ENCODE measurements at regions not wholly inside any gene's neighbourhood (a gene's known extent, or its start where the extent isn't known, plus 50 kb on each side); places are given as distances from the start of the nearest gene placed in this dataset.

- no peak overlapping the region for H3K4me3 ChIP-seq (ENCODE audit: low read depth, low read length)
- no peak for DNase-seq (ENCODE audit: low read depth)
These were observed 187.0 kb upstream of the LRFN5 start for GRCh38 chr14:41419709-41420108.

GRCh38 chr14:41418851-41419250 is 187.8 kb upstream of the LRFN5 start:
- DNase-seq (ENCODE audit: low read depth): no peak
- H3K4me3 ChIP-seq (ENCODE audit: low read depth, low read length): no peak overlapping the region

- no peak overlapping the region for H3K4me3 ChIP-seq (ENCODE audit: low read depth, low read length)
- DNase-seq (ENCODE audit: low read depth): no peak
These were observed 196.9 kb upstream of the LRFN5 start for GRCh38 chr14:41409806-41410205.

GRCh38 chr14:41404126-41404525 is 202.6 kb upstream of the LRFN5 start:
- DNase-seq (ENCODE audit: low read depth): no peak

GRCh38 chr14:41403360-41403759 is 203.3 kb upstream of the LRFN5 start:
- H3K4me3 ChIP-seq (ENCODE audit: low read depth, low read length): no peak overlapping the region
- no peak for DNase-seq (ENCODE audit: low read depth)

More at GRCh38 chr14:41404126-41404525, 202.6 kb upstream of the LRFN5 start:
- H3K4me3 ChIP-seq (ENCODE audit: low read depth, low read length): no peak overlapping the region

GRCh38 chr14:41397926-41398325 is 208.8 kb upstream of the LRFN5 start:
- DNase-seq (ENCODE audit: low read depth): no peak

GRCh38 chr14:41393512-41393911 is 213.2 kb upstream of the LRFN5 start:
- no peak for DNase-seq (ENCODE audit: low read depth)
- H3K4me3 ChIP-seq (ENCODE audit: low read depth, low read length): no peak overlapping the region

More at GRCh38 chr14:41397926-41398325, 208.8 kb upstream of the LRFN5 start:
- no peak overlapping the region for H3K4me3 ChIP-seq (ENCODE audit: low read depth, low read length)

GRCh38 chr14:41392226-41392625 is 214.4 kb upstream of the LRFN5 start:
- DNase-seq (ENCODE audit: low read depth): no peak
- no peak overlapping the region for H3K4me3 ChIP-seq (ENCODE audit: low read depth, low read length)

- DNase-seq (ENCODE audit: low read depth): no peak
- H3K4me3 ChIP-seq (ENCODE audit: low read depth, low read length): no peak overlapping the region
These were observed 217.3 kb upstream of the LRFN5 start for GRCh38 chr14:41389355-41389754.

- no peak overlapping the region for H3K4me3 ChIP-seq (ENCODE audit: low read depth, low read length)
- no peak for DNase-seq (ENCODE audit: low read depth)
These were observed 220.9 kb upstream of the LRFN5 start for GRCh38 chr14:41385797-41386196.

- DNase-seq (ENCODE audit: low read depth): no peak
- no peak overlapping the region for H3K4me3 ChIP-seq (ENCODE audit: low read depth, low read length)
These were observed 226.7 kb upstream of the LRFN5 start for GRCh38 chr14:41380017-41380416.

GRCh38 chr14:41378526-41378925 is 228.2 kb upstream of the LRFN5 start:
- H3K4me3 ChIP-seq (ENCODE audit: low read depth, low read length): no peak overlapping the region
- DNase-seq (ENCODE audit: low read depth): no peak

GRCh38 chr14:41377932-41378331 is 228.7 kb upstream of the LRFN5 start:
- DNase-seq (ENCODE audit: low read depth): no peak
- H3K4me3 ChIP-seq (ENCODE audit: low read depth, low read length): no peak overlapping the region

GRCh38 chr14:41374092-41374491 is 232.6 kb upstream of the LRFN5 start:
- H3K4me3 ChIP-seq (ENCODE audit: low read depth, low read length): no peak overlapping the region
- no peak for DNase-seq (ENCODE audit: low read depth)

GRCh38 chr14:41362139-41362538 is 244.5 kb upstream of the LRFN5 start:
- no peak for DNase-seq (ENCODE audit: low read depth)
- no peak overlapping the region for H3K4me3 ChIP-seq (ENCODE audit: low read depth, low read length)

GRCh38 chr14:41360126-41360525 is 246.6 kb upstream of the LRFN5 start:
- no peak overlapping the region for H3K4me3 ChIP-seq (ENCODE audit: low read depth, low read length)
- DNase-seq (ENCODE audit: low read depth): no peak

- H3K4me3 ChIP-seq (ENCODE audit: low read depth, low read length): no peak overlapping the region
- DNase-seq (ENCODE audit: low read depth): no peak
These were observed 250.8 kb upstream of the LRFN5 start for GRCh38 chr14:41355866-41356265.

GRCh38 chr14:41350476-41350875 is 256.2 kb upstream of the LRFN5 start:
- H3K4me3 ChIP-seq (ENCODE audit: low read depth, low read length): no peak overlapping the region
- no peak for DNase-seq (ENCODE audit: low read depth)

GRCh38 chr14:41349289-41349910 is 257.3 kb upstream of the LRFN5 start:
- no peak for DNase-seq (ENCODE audit: low read depth)
- no peak overlapping the region for H3K4me3 ChIP-seq (ENCODE audit: low read depth, low read length)

GRCh38 chr14:41343857-41344256 is 262.8 kb upstream of the LRFN5 start:
- no peak for DNase-seq (ENCODE audit: low read depth)
- H3K4me3 ChIP-seq (ENCODE audit: low read depth, low read length): no peak overlapping the region

GRCh38 chr14:41313196-41313595 is 293.5 kb upstream of the LRFN5 start:
- H3K4me3 ChIP-seq (ENCODE audit: low read depth, low read length): no peak overlapping the region
- no peak for DNase-seq (ENCODE audit: low read depth)

- DNase-seq (ENCODE audit: low read depth): no peak
- no peak overlapping the region for H3K4me3 ChIP-seq (ENCODE audit: low read depth, low read length)
These were observed 303.2 kb upstream of the LRFN5 start for GRCh38 chr14:41303506-41303905.
